ENCODE measurements at regions not wholly inside any gene's neighbourhood (a gene's known extent, or its start where the extent isn't known, plus 50 kb on each side); places are given as distances from the start of the nearest gene placed in this dataset.

DNA sequence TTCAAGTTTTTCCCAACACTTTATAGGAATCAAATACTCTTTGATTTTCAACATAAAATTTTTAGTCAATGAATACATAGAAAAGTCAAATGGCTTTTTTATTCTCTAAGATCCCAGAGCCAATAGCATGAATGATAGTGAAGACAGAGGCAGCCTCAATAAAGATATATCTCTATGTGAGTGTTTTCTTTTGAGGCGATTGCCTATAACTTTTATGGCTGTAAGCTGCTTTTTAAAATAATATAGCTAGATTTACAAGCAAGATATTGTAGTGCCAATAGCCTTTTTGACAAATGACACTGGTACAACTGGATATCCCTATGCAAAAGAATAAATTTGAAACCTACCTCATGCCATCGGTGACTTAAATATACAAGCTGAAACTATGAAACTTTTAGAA is 1705.2 kb upstream of the PCDH20 start:
- Histone ChIP-seq H3K9me3 (no peaks in the 10 kb centered on the region), H3K27ac (no peak overlapping the region), H3K27me3 (no peaks in the 10 kb centered on the region), H3K4me3 (no peak overlapping the region), H3K4me1 (no peaks in the 10 kb centered on the region), H3K36me3 (no peaks in the 10 kb centered on the region)
- no peak for ATAC-seq
- DNase-seq = no peak
- TF ChIP-seq POLR2A (IDR thresholded peaks at IDR 0.05) = no peak
- TF ChIP-seq, protein P1, sequence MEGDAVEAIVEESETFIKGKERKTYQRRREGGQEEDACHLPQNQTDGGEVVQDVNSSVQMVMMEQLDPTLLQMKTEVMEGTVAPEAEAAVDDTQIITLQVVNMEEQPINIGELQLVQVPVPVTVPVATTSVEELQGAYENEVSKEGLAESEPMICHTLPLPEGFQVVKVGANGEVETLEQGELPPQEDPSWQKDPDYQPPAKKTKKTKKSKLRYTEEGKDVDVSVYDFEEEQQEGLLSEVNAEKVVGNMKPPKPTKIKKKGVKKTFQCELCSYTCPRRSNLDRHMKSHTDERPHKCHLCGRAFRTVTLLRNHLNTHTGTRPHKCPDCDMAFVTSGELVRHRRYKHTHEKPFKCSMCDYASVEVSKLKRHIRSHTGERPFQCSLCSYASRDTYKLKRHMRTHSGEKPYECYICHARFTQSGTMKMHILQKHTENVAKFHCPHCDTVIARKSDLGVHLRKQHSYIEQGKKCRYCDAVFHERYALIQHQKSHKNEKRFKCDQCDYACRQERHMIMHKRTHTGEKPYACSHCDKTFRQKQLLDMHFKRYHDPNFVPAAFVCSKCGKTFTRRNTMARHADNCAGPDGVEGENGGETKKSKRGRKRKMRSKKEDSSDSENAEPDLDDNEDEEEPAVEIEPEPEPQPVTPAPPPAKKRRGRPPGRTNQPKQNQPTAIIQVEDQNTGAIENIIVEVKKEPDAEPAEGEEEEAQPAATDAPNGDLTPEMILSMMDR (IDR thresholded peaks at IDR 0.05 in 4 of 5, conservative IDR thresholded peaks at IDR 0.05 in 1 of 5) = no peak
- intact Hi-C loops (cut with DNase I; ENCODE audit: low total_unique reads) (no loop called here), in situ Hi-C loops (cut with MboI; ENCODE audit: low sequenced_read_pairs in 4 of 4) (no loop called here)

DNA sequence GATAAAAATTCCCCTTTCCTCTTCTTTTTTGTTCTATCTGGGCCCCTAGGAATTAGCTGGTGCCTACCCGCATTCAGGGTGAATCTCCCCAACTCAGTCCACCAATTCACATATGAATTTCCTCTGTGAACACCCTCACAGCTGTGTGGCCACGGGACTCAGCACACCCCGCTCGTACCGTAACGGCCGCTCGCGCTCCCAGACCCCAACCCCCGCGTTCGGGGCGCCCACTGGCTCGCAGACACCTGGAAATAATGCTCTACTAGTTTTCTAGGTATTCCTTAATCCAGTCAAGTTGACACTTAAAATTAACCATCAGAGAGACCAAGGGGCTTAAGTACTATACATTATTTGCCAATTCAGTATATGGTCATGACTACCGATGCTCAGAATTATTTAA is 1702.1 kb upstream of the PCDH20 start:
- Histone ChIP-seq H3K9me3 (no peaks in the 10 kb centered on the region), H3K4me1 (no peaks in the 10 kb centered on the region), H3K36me3 (no peaks in the 10 kb centered on the region), H3K4me3 (no peak overlapping the region), H3K27ac (no peak overlapping the region), H3K27me3 (no peaks in the 10 kb centered on the region)
- TF ChIP-seq POLR2A (IDR thresholded peaks at IDR 0.05) = no peak
- TF ChIP-seq, protein P1 (IDR thresholded peaks at IDR 0.05 in 4 of 5, conservative IDR thresholded peaks at IDR 0.05 in 1 of 5) = no peak
- in situ Hi-C loops (cut with MboI; ENCODE audit: low sequenced_read_pairs in 4 of 4) = no loop called here
- no peak for ATAC-seq
- DNase-seq = no peak
- intact Hi-C loops (cut with DNase I; ENCODE audit: low total_unique reads) = no loop called here

DNA sequence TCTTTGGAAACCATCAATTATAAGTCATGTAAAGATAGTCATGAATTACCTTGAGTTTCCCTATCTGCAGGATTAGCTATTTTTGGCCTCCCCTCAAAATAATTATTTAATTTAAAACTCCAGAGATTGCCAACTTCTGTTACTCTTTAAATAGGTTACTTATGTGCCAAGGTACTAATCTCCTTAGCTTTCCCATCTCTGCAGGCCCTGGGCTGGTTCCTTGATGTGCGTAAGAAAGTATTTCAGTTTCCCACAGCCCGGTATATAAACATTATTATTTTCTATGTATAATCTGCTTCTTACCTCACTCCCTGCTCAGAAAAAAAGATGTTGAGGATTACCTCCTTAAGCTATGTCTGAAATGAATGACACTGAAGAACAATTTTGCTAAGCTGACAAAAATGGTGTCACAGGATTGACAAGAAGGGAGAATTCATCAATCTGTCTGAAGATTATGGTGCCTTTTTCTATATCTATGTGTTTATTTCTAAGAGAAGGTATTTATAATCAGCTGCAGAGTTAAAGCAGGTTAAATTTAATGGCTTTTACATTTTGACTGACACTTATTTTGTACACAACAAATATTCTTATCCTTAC is 1697.2 kb upstream of the PCDH20 start:
- intact Hi-C loops (cut with DNase I; ENCODE audit: low total_unique reads) = no loop called here
- TF ChIP-seq POLR2A (IDR thresholded peaks at IDR 0.05) = no peak
- TF ChIP-seq, protein P1 (IDR thresholded peaks at IDR 0.05 in 4 of 5, conservative IDR thresholded peaks at IDR 0.05 in 1 of 5) = no peak
- ATAC-seq = no peak

GRCh38 chr13:63110466-63110865 is 1694.8 kb upstream of the PCDH20 start:
- no peak overlapping the region for H3K27ac ChIP-seq
- H3K36me3 ChIP-seq = no peaks in the 10 kb centered on the region
- DNase-seq (no peak), ATAC-seq (no peak)
- no peaks in the 10 kb centered on the region for H3K27me3 ChIP-seq
- intact Hi-C loops (cut with DNase I; ENCODE audit: low total_unique reads) (no loop called here), in situ Hi-C loops (cut with MboI; ENCODE audit: low sequenced_read_pairs in 4 of 4) (no loop called here)
- H3K4me3 ChIP-seq = no peak overlapping the region
- no peak for TF ChIP-seq POLR2A (IDR thresholded peaks at IDR 0.05)
- TF ChIP-seq, protein P1 (IDR thresholded peaks at IDR 0.05 in 4 of 5, conservative IDR thresholded peaks at IDR 0.05 in 1 of 5) = no peak
- H3K9me3 ChIP-seq = no peaks in the 10 kb centered on the region
- H3K4me1 ChIP-seq = no peaks in the 10 kb centered on the region

More for the DNA sequence above, 1697.2 kb upstream of the PCDH20 start:
- no peaks in the 10 kb centered on the region for H3K4me1 ChIP-seq
- H3K9me3 ChIP-seq = no peaks in the 10 kb centered on the region
- H3K36me3 ChIP-seq = no peaks in the 10 kb centered on the region
- H3K27ac ChIP-seq = no peak overlapping the region
- no peak for DNase-seq
- in situ Hi-C loops (cut with MboI; ENCODE audit: low sequenced_read_pairs in 4 of 4) = no loop called here
- H3K27me3 ChIP-seq = no peaks in the 10 kb centered on the region
- no peak overlapping the region for H3K4me3 ChIP-seq

All from gastrocnemius medialis (tissue), 4 donors.